Suppressor macrophage treated with lipopolysaccharide for 1 hour (primary cell): ENCODE measurements at regions not wholly inside any gene's neighbourhood (a gene's known extent, or its start where the extent isn't known, plus 50 kb on each side); places are given as distances from the start of the nearest gene placed in this dataset.
A peak's percentile ranks its signal among the peaks of the same experiment; 100 is the strongest.
"Not testable (repeated sequence)": the region's sequence is repeated elsewhere in the genome, so short reads cannot be mapped to it uniquely, and the experiment has no call there.

Source experiments
- DNase-seq, 3 donors: peaks; one replicate each; pipeline ENCODE4 v3.0.0-alpha.2; 2020 to 2022

- DNase-seq = no peak
Observed at GRCh38 chr7:32221736-32222135, 151.5 kb upstream of the PDE1C start.

GRCh38 chr7:32221056-32221455 lies 150.8 kb upstream of the PDE1C start:
- DNase-seq = no peak

- DNase-seq = peak in 1 of 3 donors; percentile 4
Observed at GRCh38 chr7:32219831-32220230, 149.6 kb upstream of the PDE1C start.

GRCh38 chr7:32219416-32219815 lies 149.2 kb upstream of the PDE1C start:
- no peak for DNase-seq

GRCh38 chr7:32218741-32219288 lies 148.6 kb upstream of the PDE1C start:
- DNase-seq = no peak

- DNase-seq = no peak
Observed at GRCh38 chr7:32218154-32218467, 147.9 kb upstream of the PDE1C start.

- no peak for DNase-seq
Observed at GRCh38 chr7:32217341-32218153, 147.3 kb upstream of the PDE1C start.

GRCh38 chr7:32216759-32217158 lies 146.6 kb upstream of the PDE1C start:
- no peak for DNase-seq

GRCh38 chr7:32215697-32216096 lies 145.5 kb upstream of the PDE1C start:
- no peak for DNase-seq

GRCh38 chr7:32214913-32215312 lies 144.7 kb upstream of the PDE1C start:
- DNase-seq = no peak

- no peak for DNase-seq
Observed at GRCh38 chr7:32212321-32212720, 142.1 kb upstream of the PDE1C start.

- peak in 1 of 3 donors; percentile 1 for DNase-seq
Observed at GRCh38 chr7:32206987-32207386, 136.8 kb upstream of the PDE1C start.

GRCh38 chr7:32206488-32206887 lies 136.3 kb upstream of the PDE1C start:
- no peak for DNase-seq

- DNase-seq = not testable (repeated sequence)
Observed at GRCh38 chr7:32205298-32205824, 135.2 kb upstream of the PDE1C start.

- DNase-seq = peak; percentile 39 to 44 (median 43)
Observed at GRCh38 chr7:32204361-32205018, 134.3 kb upstream of the PDE1C start.

GRCh38 chr7:32200646-32201045 lies 130.4 kb upstream of the PDE1C start:
- DNase-seq = no peak

GRCh38 chr7:32194537-32194936 lies 124.3 kb upstream of the PDE1C start:
- no peak for DNase-seq

- DNase-seq = no peak
Observed at GRCh38 chr7:32191305-32191704, 121.1 kb upstream of the PDE1C start.

- DNase-seq = no peak
Observed at GRCh38 chr7:32179567-32179966, 109.4 kb upstream of the PDE1C start.

- no peak for DNase-seq
Observed at GRCh38 chr7:32178677-32179366, 108.6 kb upstream of the PDE1C start.

- DNase-seq = no peak
Observed at GRCh38 chr7:32177232-32177631, 107.0 kb upstream of the PDE1C start.

GRCh38 chr7:32175099-32175498 lies 104.9 kb upstream of the PDE1C start:
- no peak for DNase-seq

GRCh38 chr7:32171248-32171647 lies 101.0 kb upstream of the PDE1C start:
- DNase-seq = no peak
